Psoas muscle (tissue), 7 donors: ENCODE measurements at regions not wholly inside any gene's neighbourhood (a gene's known extent, or its start where the extent isn't known, plus 50 kb on each side); places are given as distances from the start of the nearest gene placed in this dataset.
"Not testable (repeated sequence)": the region's sequence is repeated elsewhere in the genome, so short reads cannot be mapped to it uniquely, and the experiment has no call there.

Source experiments
- ATAC-seq, 4 donors: fragments of 200-7000 bp; cut with Tn5 transposase; one replicate each; pipeline ENCODE4 v1.9.1; 2020; ENCODE audit warnings: moderate library complexity in 3 of 4, mild to moderate bottlenecking in 2 of 4
- DNase-seq, 2 donors: peaks; one replicate each; pipeline ENCODE4 v3.0.0-alpha.2; 2020
- H3K27ac ChIP-seq: fragments of 200-600 bp; one replicate; pipeline ENCODE4 v1.8.0; 2022
- H3K27me3 ChIP-seq, 3 donors: fragments of 200-600 bp in 1 of 3; one replicate each; pipeline versions ENCODE4 v1.6.1 to v1.8.0; 2013 to 2022; ENCODE audit warnings: low read length in 2 of 3, mild to moderate bottlenecking in 2 of 3, moderate library complexity in 1 of 3; ENCODE audit not compliant: insufficient read depth in 3 of 3
- H3K36me3 ChIP-seq, 2 donors: fragments of 200-600 bp in 1 of 2; one replicate each; pipeline versions ENCODE4 v1.6.1 to v1.8.0; 2013 to 2022; ENCODE audit warnings: low read depth in 1 of 2, mild to moderate bottlenecking in 1 of 2, moderate library complexity in 1 of 2; ENCODE audit not compliant: insufficient read depth in 1 of 2
- H3K4me1 ChIP-seq: fragments of 200-600 bp; one replicate; pipeline ENCODE4 v1.8.0; 2022
- H3K4me3 ChIP-seq: fragments of 200-600 bp; one replicate; pipeline ENCODE4 v1.8.0; 2022; ENCODE audit warnings: mild to moderate bottlenecking
- H3K9me3 ChIP-seq: fragments of 200-600 bp; one replicate; pipeline ENCODE4 v1.8.0; 2022
- WGBS, 3 donors: extraction: QIAGEN DNeasy Blood & Tissue Kit; methylation state at CpG; one replicate each; pipeline versions ENCODE4 v1.1.6 to v1.1.7; 2013; 5-methylcytosine and 5-hydroxymethylcytosine counted together
- intact Hi-C, 2 donors: fragments of 100-400 bp; cut with DNase I; formaldehyde crosslinking; loops; one replicate each; pipeline versions ENCODE4 v1.11.0 to v1.14.2; 2022
- TF ChIP-seq, protein P1 (sequence below): fragments of 200-600 bp; IDR thresholded peaks from one replicate; pipeline ENCODE4 v1.8.0; 2022; ENCODE audit warnings: antibody characterized with exemption
- donor health status: healthy with polysubstance abuse.
- donor health status: DM: no; HTN: no; CAD: no; lungs with moderate emphysema.
- donor health status: Bipolar disorder and iron deficiency.
- donor health status: healthy.
- donor health status: DM: yes; HTN: yes; CAD: no.
- donor health status: DM: no; HTN: no; CAD: no.
- donor health status: DM: yes; HTN: yes; CAD: no.

DNA sequence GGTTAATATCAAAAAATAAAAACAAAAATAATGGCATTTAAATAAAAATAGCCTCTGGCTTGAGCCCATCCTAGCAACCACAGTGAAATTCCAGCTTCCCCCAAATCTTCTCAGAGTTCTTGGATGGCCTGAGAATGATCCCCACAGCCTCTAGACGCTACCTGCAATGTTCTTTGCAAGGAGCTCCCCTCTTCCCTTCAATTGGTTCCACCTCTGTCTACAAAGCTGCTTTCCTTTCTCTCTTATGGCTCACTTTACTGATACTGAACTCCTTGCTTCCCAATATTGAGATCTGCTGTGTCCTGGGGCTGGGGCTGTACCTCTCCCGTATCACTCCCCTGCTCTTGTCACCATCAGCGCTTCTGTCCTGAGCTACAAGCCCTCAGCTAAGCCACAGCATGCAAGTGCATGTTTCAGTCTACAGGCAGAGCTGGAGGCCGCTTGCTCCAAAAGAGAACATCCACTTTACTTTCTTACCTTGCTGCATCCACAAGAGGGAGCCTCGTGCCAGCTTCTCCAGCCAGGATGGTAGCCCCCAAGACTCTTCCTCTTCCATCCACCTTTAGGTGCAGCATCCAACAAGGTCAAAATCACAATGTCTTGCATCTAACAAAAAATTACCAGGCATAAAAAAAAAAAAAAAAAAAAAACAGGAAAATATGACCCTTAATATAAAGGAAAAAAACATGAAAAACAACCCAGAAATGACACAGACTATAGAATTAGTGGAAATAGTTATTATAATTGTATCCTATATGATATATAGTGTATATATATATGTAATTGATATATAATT, 57.4 kb upstream of the PRSS3 start:
- Histone ChIP-seq H3K36me3 (no peaks in the 10 kb centered on the region), H3K4me3 (no peak overlapping the region), H3K27ac (no peak overlapping the region), H3K4me1 (no peaks in the 10 kb centered on the region), H3K9me3 (no peaks in the 10 kb centered on the region), H3K27me3 (no peaks in the 10 kb centered on the region)
- TF ChIP-seq, protein P1, sequence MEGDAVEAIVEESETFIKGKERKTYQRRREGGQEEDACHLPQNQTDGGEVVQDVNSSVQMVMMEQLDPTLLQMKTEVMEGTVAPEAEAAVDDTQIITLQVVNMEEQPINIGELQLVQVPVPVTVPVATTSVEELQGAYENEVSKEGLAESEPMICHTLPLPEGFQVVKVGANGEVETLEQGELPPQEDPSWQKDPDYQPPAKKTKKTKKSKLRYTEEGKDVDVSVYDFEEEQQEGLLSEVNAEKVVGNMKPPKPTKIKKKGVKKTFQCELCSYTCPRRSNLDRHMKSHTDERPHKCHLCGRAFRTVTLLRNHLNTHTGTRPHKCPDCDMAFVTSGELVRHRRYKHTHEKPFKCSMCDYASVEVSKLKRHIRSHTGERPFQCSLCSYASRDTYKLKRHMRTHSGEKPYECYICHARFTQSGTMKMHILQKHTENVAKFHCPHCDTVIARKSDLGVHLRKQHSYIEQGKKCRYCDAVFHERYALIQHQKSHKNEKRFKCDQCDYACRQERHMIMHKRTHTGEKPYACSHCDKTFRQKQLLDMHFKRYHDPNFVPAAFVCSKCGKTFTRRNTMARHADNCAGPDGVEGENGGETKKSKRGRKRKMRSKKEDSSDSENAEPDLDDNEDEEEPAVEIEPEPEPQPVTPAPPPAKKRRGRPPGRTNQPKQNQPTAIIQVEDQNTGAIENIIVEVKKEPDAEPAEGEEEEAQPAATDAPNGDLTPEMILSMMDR, result peak; percentile 41
- intact Hi-C loops, result loop anchor here in 1 of 2 donors (2.0 kb wide), 1 partner anchor 41 kb away; no protein-coding TSS in a partner anchor
- no peak for DNase-seq
- peak in 3 of 4 donors; percentile 59 to 69 (median 64) for ATAC-seq
- WGBS, 3 donors, result 26 to 31% (median 29%) methylated on average over 5 of the region's 5 CpGs

GRCh38 chr9:33739398-33739797, 56.0 kb upstream of the PRSS3 start:
- Histone ChIP-seq H3K27me3 (no peaks in the 10 kb centered on the region), H3K4me3 (no peak overlapping the region), H3K27ac (no peak overlapping the region), H3K4me1 (no peaks in the 10 kb centered on the region), H3K9me3 (no peaks in the 10 kb centered on the region), H3K36me3 (no peaks in the 10 kb centered on the region)
- ATAC-seq, result no peak
- DNase-seq, result no peak
- TF ChIP-seq, protein P1, result no peak
- intact Hi-C loops, result loop anchor here in 1 of 2 donors (2.0 kb wide), 1 partner anchor 39 kb away; no protein-coding TSS in a partner anchor

DNA sequence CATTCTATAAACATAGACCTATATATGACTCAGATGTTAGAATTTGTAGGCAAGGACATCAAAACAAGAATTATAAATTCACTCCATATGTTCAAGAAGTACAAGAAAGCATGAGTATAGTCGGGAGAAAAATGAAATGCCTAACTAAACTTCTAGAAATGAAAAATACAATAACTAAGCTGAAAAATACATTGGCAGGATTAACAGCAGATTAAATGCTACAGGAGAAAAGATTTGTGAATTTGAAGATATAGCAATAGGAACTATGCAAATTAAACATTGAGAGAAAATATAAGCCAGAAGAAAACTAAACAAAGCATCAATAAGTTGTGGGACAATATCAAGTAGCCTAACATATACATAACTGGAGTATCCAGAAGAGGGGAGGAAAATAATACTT, 55.3 kb upstream of the PRSS3 start:
- Histone ChIP-seq H3K27ac (no peak overlapping the region), H3K4me1 (no peaks in the 10 kb centered on the region), H3K4me3 (no peak overlapping the region), H3K36me3 (no peaks in the 10 kb centered on the region), H3K27me3 (no peaks in the 10 kb centered on the region), H3K9me3 (no peaks in the 10 kb centered on the region)
- TF ChIP-seq, protein P1, result no peak
- WGBS, 3 donors, result 88 to 93% (median 92%) methylated on average over 1 of the region's 1 CpG
- no peak for ATAC-seq
- DNase-seq, result no peak
- intact Hi-C loops, result no loop called here

GRCh38 chr9:33740958-33741357, 54.4 kb upstream of the PRSS3 start:
- H3K36me3 ChIP-seq, H3K27ac ChIP-seq, intact Hi-C loops, H3K9me3 ChIP-seq, DNase-seq, H3K4me3 ChIP-seq, ATAC-seq, H3K4me1 ChIP-seq, H3K27me3 ChIP-seq: not testable (repeated sequence)
- WGBS, 3 donors, result 46 to 60% (median 52%) methylated on average over 1 of the region's 1 CpG

- TF ChIP-seq, protein P1, result no peak
- Histone ChIP-seq H3K9me3 (no peaks in the 10 kb centered on the region), H3K36me3 (no peaks in the 10 kb centered on the region), H3K4me1 (no peaks in the 10 kb centered on the region), H3K27ac (no peak overlapping the region), H3K4me3 (no peak overlapping the region), H3K27me3 (no peaks in the 10 kb centered on the region)
- intact Hi-C loops, result no loop called here
- ATAC-seq, result no peak
- DNase-seq, result no peak
- WGBS, 3 donors, result 66 to 75% (median 75%) methylated on average over 3 of the region's 3 CpGs
Measured at GRCh38 chr9:33742051-33742450, 53.3 kb upstream of the PRSS3 start.
